SU-DHL-6 (cell line): ENCODE measurements at regions not wholly inside any gene's neighbourhood (a gene's known extent, or its start where the extent isn't known, plus 50 kb on each side); places are given as distances from the start of the nearest gene placed in this dataset.

Source experiments
- CTCF ChIP-seq: fragments of 200-600 bp; sonication (generic); IDR thresholded peaks from one replicate; pipeline ENCODE4 v1.5.1; 2017; ENCODE audit warnings: antibody characterized with exemption, mild to moderate bottlenecking, low read length, moderate library complexity; ENCODE audit not compliant: insufficient read depth, poor library complexity, severe bottlenecking
- EZH2phosphoT487 ChIP-seq: fragments of 200-600 bp; sonication (generic), shearing (Covaris generic); conservative IDR thresholded peaks from 2 replicates; pipeline ENCODE4 v1.6.1; 2018; ENCODE audit warnings: mild to moderate bottlenecking, antibody characterized with exemption, low read length, moderate library complexity, mixed read lengths

GRCh38 chr9:4929917-4930316, 55.2 kb upstream of the JAK2 start:
- no peak for TF ChIP-seq CTCF
- TF ChIP-seq EZH2phosphoT487: no peak
